ENCODE measurements at regions not wholly inside any gene's neighbourhood (a gene's known extent, or its start where the extent isn't known, plus 50 kb on each side); places are given as distances from the start of the nearest gene placed in this dataset.

- TF ChIP-seq EP300 (IDR thresholded peaks at IDR 0.05) = no peak
- TF ChIP-seq POLR2AphosphoS5 (IDR thresholded peaks at IDR 0.05) = no peak
These were observed 276.7 kb downstream of the CALCRL start for GRCh38 chr2:187171318-187171717.

All from gastroesophageal sphincter (tissue), 2 donors.